ENCODE measurements at regions not wholly inside any gene's neighbourhood (a gene's known extent, or its start where the extent isn't known, plus 50 kb on each side); places are given as distances from the start of the nearest gene placed in this dataset.
"Not testable (repeated sequence)": the region's sequence is repeated elsewhere in the genome, so short reads cannot be mapped to it uniquely, and the experiment has no call there.

- no peak overlapping the region for H3K4me3 ChIP-seq (ENCODE audit: low read depth, low read length)
Observed at GRCh38 chr15:81839387-81839786, 206.4 kb downstream of the MEX3B start.

DNA sequence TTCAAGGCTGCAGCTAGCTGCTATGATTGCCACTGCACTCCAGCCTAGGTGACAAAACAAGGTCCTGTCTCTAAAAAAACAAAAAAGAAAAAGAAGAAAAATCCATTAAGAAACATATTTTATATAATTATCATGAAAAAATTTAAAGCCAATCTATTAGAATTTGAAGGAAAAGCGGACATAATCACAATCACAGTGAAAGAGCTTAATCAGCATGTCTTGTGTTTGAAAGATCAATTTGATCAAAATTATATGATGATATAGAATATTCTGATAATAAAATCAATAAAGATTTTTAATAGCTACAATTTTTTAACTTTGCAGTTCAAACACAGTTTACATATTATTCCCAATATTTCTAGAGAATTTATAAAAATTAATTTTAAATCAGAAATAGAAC is 210.1 kb downstream of the MEX3B start:
- no peak overlapping the region for H3K4me3 ChIP-seq (ENCODE audit: low read depth, low read length)

GRCh38 chr15:81830520-81830919 is 215.3 kb downstream of the MEX3B start:
- H3K4me3 ChIP-seq (ENCODE audit: low read depth, low read length), result no peak overlapping the region

- no peak overlapping the region for H3K4me3 ChIP-seq (ENCODE audit: low read depth, low read length)
Observed at GRCh38 chr15:81829918-81830317, 215.9 kb downstream of the MEX3B start.

DNA sequence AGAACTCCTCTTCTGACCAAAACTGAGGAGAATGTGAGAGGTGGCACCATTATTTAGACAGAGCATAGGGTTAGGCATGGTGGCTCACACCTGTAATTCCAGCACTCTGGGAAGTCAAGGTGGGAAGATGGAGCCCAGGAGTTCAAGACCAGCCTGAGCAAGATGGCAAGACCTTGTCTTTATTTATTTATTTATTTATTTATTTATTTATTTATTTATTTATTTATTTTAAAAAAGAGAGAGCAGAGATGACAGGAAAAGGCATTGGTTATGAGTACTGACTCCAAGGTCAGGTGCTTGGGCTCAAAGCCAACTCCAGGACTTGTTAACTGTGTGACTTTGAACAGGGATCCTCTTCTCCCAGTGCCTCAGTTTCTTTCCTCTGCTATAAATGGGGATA is 217.7 kb downstream of the MEX3B start:
- no peak overlapping the region for H3K4me3 ChIP-seq (ENCODE audit: low read depth, low read length)

DNA sequence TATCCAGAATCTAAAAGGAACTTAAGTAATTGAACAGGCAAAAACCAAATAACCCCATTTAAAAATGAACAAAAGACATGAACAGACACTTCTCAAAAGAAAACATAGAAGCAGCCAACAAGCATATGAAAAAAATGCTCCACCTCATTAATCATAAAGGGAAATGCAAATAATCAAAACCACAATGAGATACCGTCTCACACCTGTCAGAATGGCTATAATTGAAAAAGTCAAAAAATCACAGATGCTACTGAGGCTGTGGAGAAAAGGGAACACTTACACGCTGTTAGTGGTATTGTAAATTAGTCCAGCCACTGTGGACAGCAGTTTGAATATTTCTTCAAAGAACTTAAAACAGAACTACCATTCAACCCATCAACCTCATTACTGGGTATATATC is 220.7 kb downstream of the MEX3B start:
- no peak overlapping the region for H3K4me3 ChIP-seq (ENCODE audit: low read depth, low read length)

DNA sequence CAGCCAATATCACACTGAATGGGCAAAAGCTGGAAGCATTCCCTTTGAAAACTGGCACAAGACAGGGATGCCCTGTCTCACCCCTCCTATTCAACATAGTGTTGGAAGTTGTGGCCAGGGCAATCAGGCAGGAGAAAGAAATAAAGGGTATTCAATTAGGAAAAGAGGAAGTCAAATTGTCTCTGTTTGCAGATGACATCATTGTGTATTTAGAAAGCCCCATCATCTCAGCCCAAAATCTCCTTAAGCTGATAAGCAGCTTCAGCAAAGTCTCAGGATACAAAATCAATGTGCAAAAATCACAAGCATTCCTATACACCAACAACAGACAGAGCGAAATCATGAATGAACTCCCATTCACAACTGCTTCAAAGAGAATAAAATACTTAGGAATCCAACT is 223.2 kb downstream of the MEX3B start:
- H3K4me3 ChIP-seq (ENCODE audit: low read depth, low read length), result not testable (repeated sequence)

DNA sequence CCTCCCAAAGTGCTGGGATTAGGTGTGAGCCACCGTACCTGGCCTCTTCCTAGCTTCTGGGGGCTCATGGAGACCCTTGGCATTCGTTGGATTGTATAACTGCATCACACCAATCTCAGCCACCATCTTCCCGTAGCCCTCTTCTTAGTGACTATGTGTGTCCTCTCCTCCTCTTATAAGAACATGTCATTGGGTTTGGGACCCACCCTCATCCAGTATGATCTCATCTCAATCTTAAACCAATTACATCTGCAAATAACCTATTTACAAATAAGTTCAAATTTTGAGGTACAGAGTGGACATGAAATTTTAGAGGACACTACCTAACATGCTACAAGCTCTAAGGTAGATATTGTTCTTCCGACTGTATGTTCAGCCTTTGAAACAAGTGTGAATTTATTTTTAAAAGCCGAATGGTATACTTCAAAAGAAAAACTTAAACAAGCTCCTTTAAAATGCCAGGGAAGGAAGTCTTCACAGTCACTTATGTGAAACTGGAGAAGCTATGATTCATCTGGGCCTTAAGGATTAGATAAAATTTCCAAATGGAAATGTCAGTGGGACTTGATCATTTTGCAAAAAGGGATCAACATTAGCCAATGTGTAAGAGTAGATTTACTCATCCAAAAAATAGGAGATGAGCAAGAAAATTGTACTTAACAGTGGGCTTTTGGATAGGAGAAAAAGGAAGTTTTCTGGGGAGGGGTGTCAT is 225.7 kb downstream of the MEX3B start:
- no peak overlapping the region for H3K4me3 ChIP-seq (ENCODE audit: low read depth, low read length)

DNA sequence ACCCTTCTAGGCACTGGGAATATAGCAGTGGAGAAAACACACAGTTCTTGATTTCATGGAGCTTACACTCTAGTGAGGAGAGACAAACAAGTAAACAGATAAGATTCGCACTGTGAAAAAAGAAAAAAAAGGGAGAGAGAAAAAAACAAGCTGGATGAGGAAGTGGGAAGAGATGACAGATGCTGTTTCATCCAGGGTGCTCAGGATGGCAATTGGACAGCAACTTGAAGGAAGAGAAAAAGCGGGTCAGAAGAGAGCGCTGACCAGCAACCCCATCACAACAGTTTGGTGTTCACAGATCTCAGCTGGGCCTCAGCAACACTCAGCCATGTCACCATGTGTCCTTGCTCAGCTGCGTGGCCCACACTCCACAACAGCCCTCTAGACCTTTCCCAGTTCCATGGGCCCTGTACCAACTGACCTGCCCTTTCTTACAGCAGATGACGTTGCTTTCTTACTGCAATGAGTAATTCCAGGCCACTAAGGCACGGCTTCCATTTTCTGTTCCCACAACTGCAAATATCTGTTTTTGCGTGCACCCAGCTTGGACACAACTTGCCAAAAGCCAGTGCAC is 230.8 kb downstream of the MEX3B start:
- H3K4me3 ChIP-seq (ENCODE audit: low read depth, low read length), result no peak overlapping the region

DNA sequence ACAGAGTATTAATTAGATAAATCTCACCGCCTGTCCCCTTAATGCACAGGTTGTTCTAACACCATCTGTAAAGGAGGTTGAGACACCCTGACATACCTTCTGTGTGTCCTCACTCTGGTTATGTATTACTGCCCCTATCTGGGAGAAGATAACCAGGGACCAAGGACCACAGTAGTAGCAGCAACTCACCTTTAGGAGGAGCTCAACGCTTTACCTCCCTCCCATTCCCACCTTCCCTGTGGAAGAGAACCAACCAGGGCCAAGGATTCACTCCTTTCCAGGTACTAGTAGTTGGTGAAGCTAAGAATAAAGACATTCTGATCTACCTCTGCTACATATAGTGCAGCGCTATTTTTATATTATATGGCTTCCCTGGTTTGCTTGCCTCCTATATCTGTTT is 232.6 kb downstream of the MEX3B start:
- H3K4me3 ChIP-seq (ENCODE audit: low read depth, low read length), result no peak overlapping the region

DNA sequence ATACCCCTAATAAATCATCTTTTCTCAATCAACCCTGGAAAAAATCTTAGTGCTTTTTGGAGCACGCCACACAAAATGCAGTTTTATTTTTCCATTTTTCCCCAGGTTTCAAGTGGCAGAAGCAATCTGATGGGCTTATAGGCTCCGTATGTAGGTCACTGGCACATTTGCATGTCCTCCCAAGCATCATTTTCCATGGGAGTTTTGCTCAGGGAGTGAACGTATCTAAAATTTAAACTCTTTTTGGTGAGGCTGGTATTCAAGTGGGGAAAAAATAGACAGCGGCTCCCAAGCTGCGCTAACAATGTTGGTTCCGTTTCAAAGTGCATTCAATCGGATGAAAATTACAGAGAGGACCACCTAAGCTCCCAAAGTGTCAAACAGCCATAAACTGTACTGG is 233.4 kb downstream of the MEX3B start:
- H3K4me3 ChIP-seq (ENCODE audit: low read depth, low read length), result no peak overlapping the region

DNA sequence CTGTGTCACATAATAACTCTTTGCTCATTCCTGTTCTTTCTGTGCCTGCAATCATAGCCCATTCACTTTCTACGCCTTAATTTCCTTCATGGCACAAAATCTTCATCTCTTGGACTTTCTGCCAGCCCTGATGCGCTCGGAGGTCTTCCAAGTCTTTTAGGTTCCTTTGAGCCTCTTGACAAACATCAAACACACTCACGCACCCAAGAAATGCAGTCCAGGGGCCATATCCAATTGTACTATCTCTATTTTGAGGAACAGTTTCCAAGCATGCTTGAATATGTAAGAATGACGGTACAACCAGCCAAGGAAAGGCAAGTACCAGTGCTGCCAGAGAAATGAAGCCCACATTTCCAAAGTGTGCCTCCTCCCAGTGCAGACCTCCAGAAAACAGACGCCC is 234.1 kb downstream of the MEX3B start:
- H3K4me3 ChIP-seq (ENCODE audit: low read depth, low read length), result no peak overlapping the region

GRCh38 chr15:81809543-81809942 is 236.3 kb downstream of the MEX3B start:
- H3K4me3 ChIP-seq (ENCODE audit: low read depth, low read length), result no peak overlapping the region

DNA sequence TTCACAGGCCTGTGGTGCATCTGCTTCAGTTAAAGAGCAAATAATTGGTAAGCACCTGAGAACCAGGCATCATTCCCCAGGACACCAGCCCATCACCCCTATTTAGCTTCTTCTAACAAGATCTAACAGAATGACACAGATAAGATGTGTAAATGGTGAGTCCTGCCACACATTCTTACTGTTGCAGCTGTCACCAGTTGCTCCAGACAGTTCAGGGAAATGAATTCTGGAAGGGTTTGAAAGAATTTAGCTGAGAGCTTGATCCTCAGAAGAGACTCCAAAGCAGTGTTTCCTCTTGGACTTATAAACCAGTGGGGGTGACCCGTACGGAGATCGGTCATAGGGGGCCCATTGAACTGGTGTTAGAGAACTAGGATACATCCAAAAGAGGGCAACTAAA is 238.0 kb downstream of the MEX3B start:
- no peak overlapping the region for H3K4me3 ChIP-seq (ENCODE audit: low read depth, low read length)

- H3K4me3 ChIP-seq (ENCODE audit: low read depth, low read length), result no peak overlapping the region
Observed at GRCh38 chr15:81807186-81807585, 238.6 kb downstream of the MEX3B start.

- no peak overlapping the region for H3K4me3 ChIP-seq (ENCODE audit: low read depth, low read length)
Observed at GRCh38 chr15:81795899-81796298, 249.9 kb downstream of the MEX3B start.

DNA sequence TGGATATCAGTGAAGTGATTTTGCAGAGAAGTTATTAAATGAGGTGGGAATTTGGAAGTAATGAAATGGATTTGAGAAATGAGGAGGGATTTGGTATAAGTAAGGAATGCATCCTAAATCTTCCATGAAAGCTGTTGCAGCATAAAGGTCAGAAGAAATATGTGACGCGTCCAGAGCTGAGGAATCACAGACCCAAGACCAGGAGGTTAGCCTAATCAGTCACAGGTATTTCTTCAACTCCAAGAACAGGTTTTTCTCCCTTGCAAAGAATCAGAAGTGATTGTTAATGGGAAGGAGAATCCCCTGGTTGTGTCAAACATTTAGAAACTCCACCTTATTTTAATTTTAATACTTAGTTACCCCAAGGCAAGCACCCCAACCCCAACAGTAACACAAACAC is 253.2 kb downstream of the MEX3B start:
- no peak overlapping the region for H3K4me3 ChIP-seq (ENCODE audit: low read depth, low read length)

DNA sequence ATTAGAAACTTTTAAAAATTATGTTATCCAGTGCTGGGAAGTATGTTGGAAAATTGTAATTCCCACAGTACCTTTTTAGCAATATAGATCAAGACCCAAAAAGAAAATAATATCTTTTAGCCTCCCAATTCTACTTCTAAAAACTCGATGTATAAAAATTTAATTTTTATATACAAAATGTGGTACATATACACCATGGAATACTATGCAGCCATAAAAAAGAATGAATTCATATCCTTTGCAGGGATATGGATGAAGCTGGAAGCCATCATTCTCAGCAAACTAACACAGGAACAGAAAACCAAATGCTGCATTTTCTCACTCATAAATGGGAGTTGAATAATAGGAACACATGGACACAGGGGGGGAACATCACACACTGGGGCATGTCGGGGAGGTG is 254.5 kb downstream of the MEX3B start:
- not testable (repeated sequence) for H3K4me3 ChIP-seq (ENCODE audit: low read depth, low read length)

GRCh38 chr15:81789403-81789802 is 256.4 kb downstream of the MEX3B start:
- H3K4me3 ChIP-seq (ENCODE audit: low read depth, low read length), result no peak overlapping the region

DNA sequence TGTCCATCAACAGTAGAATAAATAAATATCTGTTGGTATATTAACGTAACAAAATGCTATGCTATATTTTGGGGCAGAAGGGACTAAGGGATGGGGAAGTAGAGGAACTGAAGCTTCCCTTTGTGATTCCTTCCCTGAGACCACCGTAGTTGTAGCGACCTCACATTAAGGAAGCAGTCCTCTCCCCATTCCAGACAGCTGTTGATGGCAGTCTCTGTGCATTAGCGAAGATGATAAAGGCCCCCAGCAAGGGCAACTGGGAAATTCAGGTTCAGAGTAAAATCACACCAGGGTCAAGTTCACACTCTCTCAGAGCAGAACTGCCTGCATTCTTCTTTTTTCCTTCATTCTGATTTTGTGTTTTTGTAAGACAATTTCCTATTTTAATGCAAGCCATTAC is 259.0 kb downstream of the MEX3B start:
- no peak overlapping the region for H3K4me3 ChIP-seq (ENCODE audit: low read depth, low read length)

GRCh38 chr15:81785679-81786078 is 260.1 kb downstream of the MEX3B start:
- no peak overlapping the region for H3K4me3 ChIP-seq (ENCODE audit: low read depth, low read length)

DNA sequence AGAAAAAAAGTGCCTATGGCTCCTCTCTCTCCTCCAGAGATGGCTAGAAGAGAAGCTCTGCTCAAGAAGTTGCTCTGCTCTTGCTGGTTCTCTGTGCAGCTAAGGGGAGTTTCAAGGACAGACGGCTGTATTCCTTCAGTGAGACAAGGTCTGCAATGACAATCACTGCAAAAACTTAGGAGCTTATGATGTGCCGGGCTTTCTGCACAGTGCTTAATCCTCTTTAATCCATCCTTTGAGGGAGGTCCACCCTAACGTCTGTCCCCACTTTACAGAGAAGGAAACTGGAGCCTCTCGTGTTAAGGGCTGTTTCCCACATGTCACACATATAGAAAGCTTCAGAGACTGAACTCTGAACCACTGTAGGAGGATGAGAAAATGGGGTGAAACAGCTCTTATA is 260.6 kb downstream of the MEX3B start:
- H3K4me3 ChIP-seq (ENCODE audit: low read depth, low read length), result no peak overlapping the region

DNA sequence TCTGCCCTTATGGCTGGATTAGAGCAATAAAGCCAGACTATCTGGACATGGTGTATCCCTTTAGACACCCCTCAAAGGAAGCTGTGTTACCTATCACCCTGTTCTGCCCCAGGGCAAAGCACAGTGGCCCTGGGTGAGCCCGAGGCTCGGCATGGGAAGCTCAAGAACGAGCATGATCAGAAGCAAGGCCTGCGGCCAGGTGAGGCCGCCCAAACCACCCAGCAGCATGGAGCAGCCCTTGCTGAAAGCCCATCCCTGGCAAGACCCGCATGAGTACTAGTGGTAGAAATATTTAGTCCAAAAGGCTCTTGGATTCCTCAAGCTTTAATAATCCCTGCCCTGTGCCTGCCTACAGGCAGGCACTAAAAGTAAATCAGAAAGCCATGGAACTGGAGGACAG is 261.1 kb downstream of the MEX3B start:
- H3K4me3 ChIP-seq (ENCODE audit: low read depth, low read length), result no peak overlapping the region

Measured in iPS-11a (cell line).